ENCODE measurements at regions not wholly inside any gene's neighbourhood (a gene's known extent, or its start where the extent isn't known, plus 50 kb on each side); places are given as distances from the start of the nearest gene placed in this dataset.

- TF ChIP-seq, protein P1, sequence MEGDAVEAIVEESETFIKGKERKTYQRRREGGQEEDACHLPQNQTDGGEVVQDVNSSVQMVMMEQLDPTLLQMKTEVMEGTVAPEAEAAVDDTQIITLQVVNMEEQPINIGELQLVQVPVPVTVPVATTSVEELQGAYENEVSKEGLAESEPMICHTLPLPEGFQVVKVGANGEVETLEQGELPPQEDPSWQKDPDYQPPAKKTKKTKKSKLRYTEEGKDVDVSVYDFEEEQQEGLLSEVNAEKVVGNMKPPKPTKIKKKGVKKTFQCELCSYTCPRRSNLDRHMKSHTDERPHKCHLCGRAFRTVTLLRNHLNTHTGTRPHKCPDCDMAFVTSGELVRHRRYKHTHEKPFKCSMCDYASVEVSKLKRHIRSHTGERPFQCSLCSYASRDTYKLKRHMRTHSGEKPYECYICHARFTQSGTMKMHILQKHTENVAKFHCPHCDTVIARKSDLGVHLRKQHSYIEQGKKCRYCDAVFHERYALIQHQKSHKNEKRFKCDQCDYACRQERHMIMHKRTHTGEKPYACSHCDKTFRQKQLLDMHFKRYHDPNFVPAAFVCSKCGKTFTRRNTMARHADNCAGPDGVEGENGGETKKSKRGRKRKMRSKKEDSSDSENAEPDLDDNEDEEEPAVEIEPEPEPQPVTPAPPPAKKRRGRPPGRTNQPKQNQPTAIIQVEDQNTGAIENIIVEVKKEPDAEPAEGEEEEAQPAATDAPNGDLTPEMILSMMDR (conservative IDR thresholded peaks at IDR 0.05): no peak
- TF ChIP-seq ZFX (IDR thresholded peaks at IDR 0.05): no peak
Measured at GRCh38 chr1:83491930-83492329, 507.0 kb downstream of the TTLL7 start.

Measured in C4-2B (cell line).